IPS-15b (cell line): ENCODE measurements at regions not wholly inside any gene's neighbourhood (a gene's known extent, or its start where the extent isn't known, plus 50 kb on each side); places are given as distances from the start of the nearest gene placed in this dataset.

Experiments
- H3K27me3 ChIP-seq: one replicate; pipeline ENCODE4 v1.6.1; 2013; ENCODE audit warnings: low read length; ENCODE audit not compliant: control insufficient read depth, insufficient read depth
- H3K36me3 ChIP-seq: one replicate; pipeline ENCODE4 v1.6.1; 2013; ENCODE audit warnings: low read length; ENCODE audit not compliant: control insufficient read depth, insufficient read depth
- H3K4me1 ChIP-seq: one replicate; pipeline ENCODE4 v1.6.1; 2013; ENCODE audit warnings: mild to moderate bottlenecking, low read length; ENCODE audit not compliant: control insufficient read depth, insufficient read depth
- H3K4me3 ChIP-seq: one replicate; pipeline ENCODE4 v1.5.1; 2013; ENCODE audit warnings: low read depth, low read length
- H3K9ac ChIP-seq: one replicate; pipeline ENCODE4 v1.6.1; 2013; ENCODE audit warnings: low read depth, mild to moderate bottlenecking, low read length
- H3K9me3 ChIP-seq: one replicate; pipeline ENCODE4 v1.6.1; 2013; ENCODE audit warnings: mild to moderate bottlenecking, low read length; ENCODE audit not compliant: control insufficient read depth, insufficient read depth

GRCh38 chr4:1563241-1563640, 120.9 kb downstream of the FAM53A start:
- Histone ChIP-seq H3K27me3 (no peaks in the 10 kb centered on the region), H3K4me3 (no peak overlapping the region), H3K9ac (no peak overlapping the region), H3K4me1 (peaks cover 3% of the 10 kb centered on the region), H3K36me3 (no peaks in the 10 kb centered on the region), H3K9me3 (no peaks in the 10 kb centered on the region)

- no peaks in the 10 kb centered on the region for H3K36me3 ChIP-seq
- peaks cover 3% of the 10 kb centered on the region for H3K4me1 ChIP-seq
- no peak overlapping the region for H3K9ac ChIP-seq
- H3K9me3 ChIP-seq, result no peaks in the 10 kb centered on the region
- H3K4me3 ChIP-seq, result no peak overlapping the region
- H3K27me3 ChIP-seq, result no peaks in the 10 kb centered on the region
Measured at GRCh38 chr4:1562771-1563170, 121.3 kb downstream of the FAM53A start.

GRCh38 chr4:1562371-1562770, 121.7 kb downstream of the FAM53A start:
- no peaks in the 10 kb centered on the region for H3K9me3 ChIP-seq
- H3K36me3 ChIP-seq, result no peaks in the 10 kb centered on the region
- no peak overlapping the region for H3K9ac ChIP-seq
- no peaks in the 10 kb centered on the region for H3K27me3 ChIP-seq
- H3K4me3 ChIP-seq, result no peak overlapping the region
- peaks cover 3% of the 10 kb centered on the region for H3K4me1 ChIP-seq

- Histone ChIP-seq H3K36me3 (no peaks in the 10 kb centered on the region), H3K4me3 (no peak overlapping the region), H3K4me1 (no peaks in the 10 kb centered on the region), H3K27me3 (no peaks in the 10 kb centered on the region), H3K9me3 (no peaks in the 10 kb centered on the region), H3K9ac (no peak overlapping the region)
Measured at GRCh38 chr4:1561286-1561990, 122.7 kb downstream of the FAM53A start.

GRCh38 chr4:1559896-1560650, 124.0 kb downstream of the FAM53A start:
- H3K9me3 ChIP-seq, result no peaks in the 10 kb centered on the region
- no peak overlapping the region for H3K9ac ChIP-seq
- H3K4me3 ChIP-seq, result no peak overlapping the region
- no peaks in the 10 kb centered on the region for H3K27me3 ChIP-seq
- no peaks in the 10 kb centered on the region for H3K36me3 ChIP-seq
- no peaks in the 10 kb centered on the region for H3K4me1 ChIP-seq

GRCh38 chr4:1558205-1558604, 125.9 kb downstream of the FAM53A start:
- Histone ChIP-seq H3K9me3 (no peaks in the 10 kb centered on the region), H3K27me3 (no peaks in the 10 kb centered on the region)

GRCh38 chr4:1557221-1557597, 126.9 kb downstream of the FAM53A start:
- no peaks in the 10 kb centered on the region for H3K4me1 ChIP-seq
- H3K9ac ChIP-seq, result no peak overlapping the region
- H3K36me3 ChIP-seq, result no peaks in the 10 kb centered on the region
- H3K9me3 ChIP-seq, result no peaks in the 10 kb centered on the region
- no peak overlapping the region for H3K4me3 ChIP-seq
- H3K27me3 ChIP-seq, result no peaks in the 10 kb centered on the region

More at GRCh38 chr4:1558205-1558604, 125.9 kb downstream of the FAM53A start:
- no peaks in the 10 kb centered on the region for H3K4me1 ChIP-seq
- H3K9ac ChIP-seq, result no peak overlapping the region
- H3K4me3 ChIP-seq, result no peak overlapping the region
- no peaks in the 10 kb centered on the region for H3K36me3 ChIP-seq

GRCh38 chr4:1556541-1557220, 127.4 kb downstream of the FAM53A start:
- H3K9me3 ChIP-seq, result no peaks in the 10 kb centered on the region
- no peaks in the 10 kb centered on the region for H3K36me3 ChIP-seq
- H3K4me1 ChIP-seq, result no peaks in the 10 kb centered on the region
- no peaks in the 10 kb centered on the region for H3K27me3 ChIP-seq
- no peak overlapping the region for H3K4me3 ChIP-seq
- H3K9ac ChIP-seq, result no peak overlapping the region

GRCh38 chr4:1554876-1555265, 129.2 kb downstream of the FAM53A start:
- Histone ChIP-seq H3K27me3 (no peaks in the 10 kb centered on the region), H3K36me3 (no peaks in the 10 kb centered on the region), H3K4me3 (no peak overlapping the region), H3K4me1 (no peaks in the 10 kb centered on the region), H3K9me3 (no peaks in the 10 kb centered on the region), H3K9ac (no peak overlapping the region)

- Histone ChIP-seq H3K9ac (no peak overlapping the region), H3K27me3 (no peaks in the 10 kb centered on the region), H3K4me3 (no peak overlapping the region), H3K9me3 (no peaks in the 10 kb centered on the region), H3K36me3 (no peaks in the 10 kb centered on the region), H3K4me1 (no peaks in the 10 kb centered on the region)
Measured at GRCh38 chr4:1554246-1554875, 129.8 kb downstream of the FAM53A start.

- H3K4me3 ChIP-seq, result no peak overlapping the region
- no peaks in the 10 kb centered on the region for H3K9me3 ChIP-seq
- no peaks in the 10 kb centered on the region for H3K36me3 ChIP-seq
- no peaks in the 10 kb centered on the region for H3K4me1 ChIP-seq
- no peak overlapping the region for H3K9ac ChIP-seq
- no peaks in the 10 kb centered on the region for H3K27me3 ChIP-seq
Measured at GRCh38 chr4:1553365-1553764, 130.7 kb downstream of the FAM53A start.
